ENCODE measurements at regions not wholly inside any gene's neighbourhood (a gene's known extent, or its start where the extent isn't known, plus 50 kb on each side); places are given as distances from the start of the nearest gene placed in this dataset.

DNA sequence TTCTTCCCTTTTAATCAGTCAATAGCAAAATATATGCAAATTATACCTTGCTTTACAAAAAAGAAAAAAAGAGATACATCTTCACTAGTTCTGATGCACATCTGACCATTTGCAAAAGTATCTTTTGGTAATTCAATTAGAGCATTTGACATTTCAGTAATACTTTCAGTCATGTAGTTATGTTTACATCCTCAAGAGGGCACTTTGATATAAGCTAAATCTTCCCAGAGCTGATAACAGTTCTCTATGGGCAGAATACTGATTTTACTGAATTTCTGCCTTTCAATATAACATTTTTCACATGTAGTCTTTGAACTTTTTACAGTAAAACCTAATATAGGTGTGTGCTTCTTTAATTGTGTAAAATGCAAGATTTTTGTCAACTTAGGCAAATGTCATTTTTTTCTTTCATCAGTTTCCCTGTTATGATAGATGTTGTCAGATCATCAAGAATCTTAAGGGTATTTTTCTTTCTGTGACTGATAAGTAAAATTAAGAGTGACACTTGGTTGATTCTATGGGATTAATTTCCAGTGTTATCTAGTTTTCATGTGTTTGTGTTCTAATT is 703.5 kb upstream of the SEMA3D start:
- DNase-seq (ENCODE audit: low read depth), result peak; percentile 18

DNA sequence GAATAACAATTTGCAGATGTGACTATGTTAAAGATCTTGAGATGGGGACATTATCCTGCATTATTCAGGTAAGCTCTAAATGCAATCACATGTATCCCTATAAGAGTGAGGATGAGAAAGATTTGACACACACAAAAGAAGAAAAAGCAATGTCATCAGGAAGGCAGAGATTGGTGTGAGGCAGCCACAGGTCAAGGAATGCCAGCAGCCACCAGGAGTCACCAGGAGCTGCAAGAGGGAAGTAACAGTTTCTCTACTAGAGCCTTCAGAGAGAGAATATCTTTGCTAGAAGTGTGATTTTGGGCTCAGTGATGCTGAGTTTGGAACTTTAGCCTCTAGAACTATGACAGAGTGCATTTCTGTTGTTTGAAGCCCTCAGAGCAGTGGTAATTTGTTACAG is 700.3 kb upstream of the SEMA3D start:
- no peak for DNase-seq (ENCODE audit: low read depth)

- DNase-seq (ENCODE audit: low read depth), result peak; percentile 4
Observed at GRCh38 chr7:85882335-85882734, 695.5 kb upstream of the SEMA3D start.

DNA sequence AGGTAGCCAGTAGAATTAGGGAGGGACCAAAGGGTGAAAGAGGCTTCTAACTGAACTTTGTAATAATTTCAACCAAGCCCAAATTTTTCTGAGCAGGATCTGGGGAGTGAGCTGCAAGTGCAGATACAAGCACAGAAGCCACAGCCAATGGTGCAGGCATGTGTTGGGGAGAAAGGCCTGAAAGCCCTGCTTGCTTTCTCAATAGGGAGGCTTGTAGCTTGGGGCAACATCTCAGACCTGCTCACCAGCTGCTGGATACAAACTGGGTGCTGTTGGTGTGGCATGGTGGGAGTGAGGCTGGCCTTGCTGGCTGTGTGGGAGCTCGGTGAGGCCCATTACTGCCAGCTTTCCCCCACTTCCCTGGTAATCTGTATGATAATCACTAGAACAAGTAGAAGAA is 688.5 kb upstream of the SEMA3D start:
- no peak for DNase-seq (ENCODE audit: low read depth)

DNA sequence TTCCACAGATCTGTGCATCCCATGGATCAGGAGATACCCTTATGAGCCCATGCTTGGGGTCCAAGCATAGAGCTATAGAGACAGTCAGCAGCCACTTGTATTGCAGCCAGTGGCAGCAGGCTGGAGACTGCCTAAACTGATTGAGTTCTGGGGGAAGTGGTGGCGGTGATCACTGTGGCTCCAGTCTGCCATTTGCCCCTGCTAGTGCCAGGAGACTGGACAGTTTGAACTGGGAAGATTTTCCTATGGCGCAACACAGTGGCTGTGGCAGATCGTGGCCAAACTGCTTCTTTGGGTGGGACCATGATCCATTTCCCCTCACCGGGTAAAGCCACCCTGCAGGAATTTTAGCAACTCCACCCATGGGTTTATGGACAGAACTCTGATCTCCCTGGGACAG is 679.7 kb upstream of the SEMA3D start:
- no peak for DNase-seq (ENCODE audit: low read depth)

- DNase-seq (ENCODE audit: low read depth), result peak; percentile 12
Observed at GRCh38 chr7:85851571-85852193, 664.8 kb upstream of the SEMA3D start.

- no peak for DNase-seq (ENCODE audit: low read depth)
Observed at GRCh38 chr7:85850381-85850780, 663.5 kb upstream of the SEMA3D start.

GRCh38 chr7:85840554-85840953 is 653.7 kb upstream of the SEMA3D start:
- no peak for DNase-seq (ENCODE audit: low read depth)

GRCh38 chr7:85833066-85833465 is 646.2 kb upstream of the SEMA3D start:
- DNase-seq (ENCODE audit: low read depth), result no peak

- no peak for DNase-seq (ENCODE audit: low read depth)
Observed at GRCh38 chr7:85830982-85831381, 644.1 kb upstream of the SEMA3D start.

DNA sequence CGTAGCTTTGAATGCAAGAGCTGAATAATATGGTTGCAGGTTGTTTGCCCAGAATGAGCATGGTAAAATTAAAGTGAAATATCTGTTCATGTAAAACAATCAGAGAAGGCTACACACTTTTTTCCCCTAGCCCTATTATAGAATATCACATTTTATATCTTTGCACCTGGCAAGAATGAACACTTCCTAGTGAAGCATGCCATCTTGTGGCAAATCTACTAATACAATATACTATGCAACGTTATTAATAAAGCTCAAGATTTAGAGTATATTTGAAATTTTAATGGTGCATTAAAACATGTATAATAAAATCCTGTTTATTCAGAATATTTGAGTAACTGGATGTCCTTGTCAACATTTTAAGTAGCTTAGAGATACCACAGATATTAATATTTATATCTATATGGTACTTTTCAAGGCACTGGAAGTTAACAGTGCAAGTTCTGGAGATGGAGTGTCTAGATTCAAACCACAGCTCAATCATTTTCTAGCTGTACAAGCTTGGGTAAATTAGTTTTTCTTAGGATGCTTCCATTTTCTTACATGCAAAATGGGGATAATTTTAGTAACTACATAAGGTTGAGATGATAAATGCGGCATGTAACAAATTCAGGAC is 643.1 kb upstream of the SEMA3D start:
- DNase-seq (ENCODE audit: low read depth), result no peak

DNA sequence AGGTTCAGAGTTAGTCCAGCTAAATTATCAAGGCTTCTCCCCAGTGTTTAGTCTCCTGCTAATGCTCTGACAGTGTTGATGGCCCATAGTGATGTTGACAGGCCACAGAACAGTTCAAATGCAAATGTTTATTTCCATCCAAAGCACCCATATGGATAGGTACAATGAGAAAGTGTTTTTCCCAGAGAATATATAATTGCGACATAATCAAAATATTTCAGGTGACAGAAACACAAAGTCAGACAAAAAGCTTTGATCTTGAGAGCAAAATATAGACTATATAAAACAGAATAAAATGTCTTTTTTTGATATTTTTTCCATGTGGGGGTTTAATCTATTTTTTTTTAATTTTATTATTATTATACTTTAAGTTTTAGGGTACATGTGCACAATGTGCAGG is 642.3 kb upstream of the SEMA3D start:
- no peak for DNase-seq (ENCODE audit: low read depth)

DNA sequence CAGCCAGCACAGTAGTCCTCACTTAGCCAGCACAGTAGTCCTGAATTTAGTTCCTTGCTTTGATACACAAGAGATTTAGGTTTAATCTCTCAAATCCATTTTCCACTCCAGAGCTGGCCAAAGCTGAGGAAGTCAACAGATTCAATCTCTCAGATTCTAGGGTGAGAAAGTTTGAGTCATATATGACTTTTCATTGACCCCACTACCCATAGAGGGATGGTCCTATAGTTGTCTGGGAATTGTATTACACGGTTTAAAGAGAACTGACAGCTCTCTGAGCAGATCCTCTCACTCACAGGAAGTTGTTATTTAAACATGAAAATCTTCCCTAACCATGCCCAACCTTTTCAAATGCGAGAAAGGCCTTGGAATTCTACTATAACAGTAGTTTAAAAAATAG is 641.8 kb upstream of the SEMA3D start:
- no peak for DNase-seq (ENCODE audit: low read depth)

- no peak for DNase-seq (ENCODE audit: low read depth)
Observed at GRCh38 chr7:85823396-85824080, 636.7 kb upstream of the SEMA3D start.

- DNase-seq (ENCODE audit: low read depth), result no peak
Observed at GRCh38 chr7:85821926-85822325, 635.1 kb upstream of the SEMA3D start.

GRCh38 chr7:85820702-85821443 is 634.0 kb upstream of the SEMA3D start:
- DNase-seq (ENCODE audit: low read depth), result no peak

DNA sequence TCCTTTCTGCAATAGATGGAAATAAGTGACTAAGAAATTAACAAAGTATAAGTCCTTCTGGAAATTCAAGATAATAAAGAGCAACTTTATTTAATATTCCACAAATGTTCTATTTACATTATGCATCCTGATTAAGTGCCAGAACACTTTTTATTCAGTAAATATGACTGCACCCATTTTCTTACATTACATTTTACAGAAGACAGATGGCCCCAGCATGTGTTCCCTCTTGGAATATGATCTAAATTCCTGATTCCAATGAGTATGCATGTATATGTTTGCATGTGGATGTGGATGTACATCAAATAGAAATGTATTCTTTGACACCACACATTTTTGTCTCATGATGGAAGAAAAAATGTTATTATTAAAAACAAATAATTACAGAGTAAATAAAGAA is 628.7 kb upstream of the SEMA3D start:
- DNase-seq (ENCODE audit: low read depth), result no peak

GRCh38 chr7:85806321-85806720 is 619.5 kb upstream of the SEMA3D start:
- no peak for DNase-seq (ENCODE audit: low read depth)

GRCh38 chr7:85805656-85806055 is 618.8 kb upstream of the SEMA3D start:
- no peak for DNase-seq (ENCODE audit: low read depth)

DNA sequence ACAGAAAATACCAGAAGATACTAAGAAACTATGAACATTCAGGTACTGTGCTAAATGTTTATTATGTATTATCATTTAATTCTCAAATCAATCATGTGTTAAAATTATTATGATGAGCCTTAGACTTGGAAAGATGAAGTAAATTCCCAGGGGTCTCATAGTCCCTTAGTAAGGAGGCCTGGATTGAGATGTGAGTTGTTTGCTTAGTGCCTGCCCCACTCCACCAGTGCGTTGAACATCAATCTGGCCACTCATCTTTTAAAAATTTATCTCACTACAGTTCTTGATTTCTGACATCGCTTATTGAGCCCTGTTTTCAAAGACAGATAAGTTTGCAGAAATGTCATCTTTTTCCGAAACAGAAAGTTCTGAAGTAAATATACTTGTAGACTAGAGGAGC is 618.4 kb upstream of the SEMA3D start:
- DNase-seq (ENCODE audit: low read depth), result no peak

DNA sequence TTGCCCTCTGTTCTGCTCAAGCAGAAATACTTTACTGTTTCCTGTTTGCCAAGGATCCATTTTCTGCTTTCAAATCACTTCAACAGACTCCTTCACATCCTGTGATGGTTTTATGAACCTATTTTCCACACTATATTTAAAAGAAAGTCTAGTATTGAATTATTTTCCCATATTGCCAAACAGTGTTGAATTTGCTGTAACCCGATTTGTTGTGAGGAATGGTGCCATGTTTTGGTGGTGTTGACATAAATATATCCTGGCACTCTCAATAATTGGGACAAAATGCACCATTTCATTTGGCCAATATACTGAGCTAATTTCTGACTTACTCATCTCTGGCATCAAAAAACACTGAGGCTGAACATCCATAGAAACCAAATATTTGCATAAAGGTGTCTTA is 615.4 kb upstream of the SEMA3D start:
- DNase-seq (ENCODE audit: low read depth), result no peak

DNA sequence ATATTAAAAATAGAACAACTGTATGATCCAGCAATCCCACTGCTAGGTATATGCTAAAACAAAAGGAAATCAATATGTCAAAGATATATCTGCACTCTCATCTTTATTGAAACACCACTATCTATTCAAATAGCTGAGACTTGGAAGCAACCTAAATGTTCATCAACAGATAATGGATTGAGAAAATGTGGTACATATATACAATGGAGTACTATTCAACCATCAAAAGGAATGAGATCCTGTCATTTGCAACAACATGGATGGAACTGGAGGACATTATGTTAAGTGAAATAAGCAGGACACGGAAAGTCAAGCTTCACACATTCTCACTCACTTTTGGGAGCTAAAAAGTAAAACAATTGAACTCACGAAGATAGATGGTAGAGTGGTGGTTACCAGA is 610.1 kb upstream of the SEMA3D start:
- no peak for DNase-seq (ENCODE audit: low read depth)
